Common myeloid progenitor, CD34-positive (primary cell): ENCODE measurements at regions not wholly inside any gene's neighbourhood (a gene's known extent, or its start where the extent isn't known, plus 50 kb on each side); places are given as distances from the start of the nearest gene placed in this dataset.

Experiments
- CTCF ChIA-PET: fragments of 350-600 bp; sonication (Branson Sonifier 250); formaldehyde crosslinking; loops from one replicate; lab custom pipeline; 2021; ENCODE audit warnings: antibody characterized with exemption; lab: Charles Lee
- POLR2A ChIA-PET: fragments of 350-600 bp; sonication (Branson Sonifier 250); formaldehyde crosslinking; loops from one replicate; lab custom pipeline; 2021; ENCODE audit warnings: antibody characterized with exemption; lab: Charles Lee
- DNase-seq, 3 donors: peaks; one replicate each; pipeline versions ENCODE4 v3.0.0 to v3.0.0-alpha.2; 2013
- H3K27ac ChIP-seq, 2 experiments: 1 replicate in 1 of 2; 2 replicates in 1 of 2; pipeline ENCODE4 v1.7.0; 2013; ENCODE audit warnings: inconsistent platforms in 2 of 2, low read length in 2 of 2, mild to moderate bottlenecking in 2 of 2, low read depth in 1 of 2, moderate library complexity in 1 of 2; ENCODE audit not compliant: severe bottlenecking in 2 of 2, insufficient read depth in 1 of 2, poor library complexity in 1 of 2
- H3K27me3 ChIP-seq, 5 experiments: replicated peaks in 2 of 5; 1 replicate in 3 of 5; 2 replicates in 2 of 5; pipeline versions ENCODE4 v1.6.1 to v1.7.0; 2013; ENCODE audit warnings: low read length in 4 of 5, mild to moderate bottlenecking in 2 of 5, moderate library complexity in 2 of 5, inconsistent platforms in 1 of 5; ENCODE audit not compliant: insufficient read depth in 5 of 5, control insufficient read depth in 4 of 5
- H3K36me3 ChIP-seq, 4 experiments: 1 replicate in 2 of 4; 2 replicates in 2 of 4; pipeline versions ENCODE4 v1.6.1 to v1.7.0; 2013; ENCODE audit warnings: low read length in 3 of 4, control low read depth in 1 of 4, mild to moderate bottlenecking in 1 of 4; ENCODE audit not compliant: control insufficient read depth in 4 of 4, insufficient read depth in 4 of 4
- H3K4me1 ChIP-seq, 4 experiments: 1 replicate in 3 of 4; 2 replicates in 1 of 4; pipeline versions ENCODE4 v1.6.1 to v1.7.1; 2013; ENCODE audit warnings: low read length in 3 of 4, mild to moderate bottlenecking in 3 of 4, control low read depth in 1 of 4, inconsistent platforms in 1 of 4, moderate library complexity in 1 of 4; ENCODE audit not compliant: control insufficient read depth in 4 of 4, insufficient read depth in 4 of 4; ENCODE audit errors: control extremely low read depth in 1 of 4
- H3K4me3 ChIP-seq, 7 experiments: 1 replicate in 4 of 7; 2 replicates in 3 of 7; pipeline versions ENCODE4 v1.5.1 to v1.7.0; 2013; ENCODE audit warnings: mild to moderate bottlenecking in 7 of 7, low read length in 6 of 7, moderate library complexity in 6 of 7, inconsistent platforms in 2 of 7, low read depth in 2 of 7, control low read depth in 1 of 7; ENCODE audit not compliant: insufficient read depth in 4 of 7, control insufficient read depth in 1 of 7; ENCODE audit errors: extremely low read depth in 1 of 7
- H3K9me3 ChIP-seq, 5 experiments: 1 replicate in 4 of 5; 2 replicates in 1 of 5; pipeline versions ENCODE4 v1.6.1 to v1.7.1; 2013; ENCODE audit warnings: low read length in 4 of 5, mild to moderate bottlenecking in 2 of 5, inconsistent platforms in 1 of 5, low read depth in 1 of 5, moderate library complexity in 1 of 5; ENCODE audit not compliant: control insufficient read depth in 4 of 5, insufficient read depth in 2 of 5; ENCODE audit errors: control extremely low read depth in 1 of 5
- WGBS: methylation state at CpG from one replicate; pipeline ENCODE4 v1.1.5; 2013; ENCODE audit not compliant: insufficient coverage; 5-methylcytosine and 5-hydroxymethylcytosine counted together

DNA sequence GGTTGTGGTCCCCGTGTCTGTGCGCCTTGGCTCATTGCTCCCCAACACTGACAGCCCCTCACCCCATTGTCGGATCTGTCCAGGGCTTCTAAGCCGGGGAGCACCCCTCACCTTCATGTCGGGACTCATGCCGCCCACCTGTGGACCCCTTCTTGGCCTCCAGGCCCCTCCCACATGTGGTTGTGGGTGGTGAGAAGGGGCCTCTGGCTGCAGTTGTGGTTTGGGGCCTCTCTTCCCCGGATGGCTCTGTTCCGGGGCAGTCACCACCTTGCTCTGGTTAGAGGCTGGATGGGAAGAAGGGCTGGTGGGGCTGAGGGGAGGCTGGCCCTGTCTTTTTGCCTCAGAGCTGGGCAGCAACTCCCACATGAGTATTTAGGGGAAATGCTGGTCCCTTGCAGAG lies 158.6 kb upstream of the C1orf174 start:
- Histone ChIP-seq H3K4me3 (no peak overlapping the region), H3K4me1 (peaks cover 0 to 6% (median 2%) of the 10 kb centered on the region in 4 experiments), H3K36me3 (no peaks in the 10 kb centered on the region), H3K27ac (no peak overlapping the region), H3K27me3 (no peaks in the 10 kb centered on the region), H3K9me3 (no peaks in the 10 kb centered on the region)
- DNase-seq, result no peak
- CTCF ChIA-PET, result no interaction called here
- POLR2A ChIA-PET, result no interaction called here
- no CpG with 5 or more reads among the region's 8 CpGs for WGBS

GRCh38 chr1:4059270-4059669 lies 159.2 kb upstream of the C1orf174 start:
- 87% methylated on average over 11 of the region's 16 CpGs for WGBS
- Histone ChIP-seq H3K4me3 (no peak overlapping the region), H3K27ac (no peak overlapping the region), H3K9me3 (no peaks in the 10 kb centered on the region), H3K27me3 (no peaks in the 10 kb centered on the region), H3K36me3 (no peaks in the 10 kb centered on the region), H3K4me1 (peaks cover 0 to 6% (median 2%) of the 10 kb centered on the region in 4 experiments)
- ChIA-PET CTCF (no interaction called here), POLR2A (no interaction called here)
- no peak for DNase-seq

DNA sequence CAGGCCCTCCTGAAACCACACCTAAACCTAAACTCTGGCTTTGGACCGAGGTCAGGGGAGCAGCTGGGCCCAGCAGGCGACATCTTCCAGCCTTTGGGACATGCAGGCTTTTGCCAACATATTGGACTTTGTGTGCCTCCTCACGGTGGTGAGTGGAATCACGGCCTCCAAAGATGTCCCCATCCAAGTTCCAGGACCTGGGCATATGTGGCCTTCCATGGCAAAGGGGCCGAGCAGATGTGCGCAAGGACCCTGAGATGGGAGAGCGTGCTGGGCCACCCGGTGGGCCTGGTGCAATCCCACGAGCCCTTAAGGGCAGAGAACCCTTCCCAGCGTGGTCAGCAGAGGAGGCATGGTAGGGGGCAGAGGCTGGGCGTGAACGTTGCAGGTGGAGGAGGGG lies 160.8 kb upstream of the C1orf174 start:
- CTCF ChIA-PET, result no interaction called here
- H3K4me3 ChIP-seq, result no peak overlapping the region
- no peak overlapping the region for H3K27ac ChIP-seq
- DNase-seq, result no peak
- WGBS, result 72% methylated on average over 12 of the region's 12 CpGs
- H3K27me3 ChIP-seq, result no peaks in the 10 kb centered on the region
- peaks cover 0 to 6% (median 2%) of the 10 kb centered on the region in 4 experiments for H3K4me1 ChIP-seq
- no peaks in the 10 kb centered on the region for H3K9me3 ChIP-seq
- no peaks in the 10 kb centered on the region for H3K36me3 ChIP-seq
- POLR2A ChIA-PET, result no interaction called here

DNA sequence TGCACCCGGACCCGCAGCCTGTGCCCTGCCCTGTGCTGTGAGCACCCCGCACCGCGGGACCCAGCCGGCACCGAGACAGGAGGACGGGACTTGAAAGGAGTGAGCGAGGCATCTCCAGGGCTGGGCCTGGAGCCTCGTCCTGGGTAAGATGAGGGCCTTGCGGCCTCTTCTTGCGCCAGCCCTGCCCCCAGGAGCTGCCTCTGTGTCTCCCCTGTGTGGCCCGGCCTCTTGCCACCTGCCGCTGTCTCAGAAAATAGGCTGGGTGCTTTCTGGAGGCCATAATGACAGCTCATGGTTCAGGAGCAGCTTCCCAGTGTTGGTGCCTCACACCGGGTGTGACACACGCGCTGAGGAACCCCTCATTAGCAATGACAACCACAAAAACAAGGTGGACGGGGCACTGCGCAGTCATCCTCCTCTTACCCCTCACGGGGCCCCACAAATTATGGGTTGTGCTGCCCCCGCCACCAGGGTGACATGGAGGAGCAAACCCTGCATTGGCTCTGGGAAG lies 161.5 kb upstream of the C1orf174 start:
- POLR2A ChIA-PET, result no interaction called here
- H3K9me3 ChIP-seq, result no peaks in the 10 kb centered on the region
- peaks cover 0 to 6% (median 2%) of the 10 kb centered on the region in 4 experiments for H3K4me1 ChIP-seq
- 85% methylated on average over 18 of the region's 21 CpGs for WGBS
- no peak overlapping the region for H3K4me3 ChIP-seq
- no peaks in the 10 kb centered on the region for H3K36me3 ChIP-seq
- no peak overlapping the region for H3K27ac ChIP-seq
- H3K27me3 ChIP-seq, result no peaks in the 10 kb centered on the region
- no peak for DNase-seq
- CTCF ChIA-PET, result no interaction called here

- H3K36me3 ChIP-seq, result no peaks in the 10 kb centered on the region
- 95% methylated on average over 9 of the region's 9 CpGs for WGBS
- no peak for DNase-seq
- ChIA-PET CTCF (no interaction called here), POLR2A (no interaction called here)
- H3K27me3 ChIP-seq, result no peaks in the 10 kb centered on the region
- no peak overlapping the region for H3K27ac ChIP-seq
- no peak overlapping the region for H3K4me3 ChIP-seq
- no peaks in the 10 kb centered on the region for H3K9me3 ChIP-seq
- H3K4me1 ChIP-seq, result peaks cover 0 to 6% (median 2%) of the 10 kb centered on the region in 4 experiments
These were observed 162.0 kb upstream of the C1orf174 start for GRCh38 chr1:4062041-4062440.

DNA sequence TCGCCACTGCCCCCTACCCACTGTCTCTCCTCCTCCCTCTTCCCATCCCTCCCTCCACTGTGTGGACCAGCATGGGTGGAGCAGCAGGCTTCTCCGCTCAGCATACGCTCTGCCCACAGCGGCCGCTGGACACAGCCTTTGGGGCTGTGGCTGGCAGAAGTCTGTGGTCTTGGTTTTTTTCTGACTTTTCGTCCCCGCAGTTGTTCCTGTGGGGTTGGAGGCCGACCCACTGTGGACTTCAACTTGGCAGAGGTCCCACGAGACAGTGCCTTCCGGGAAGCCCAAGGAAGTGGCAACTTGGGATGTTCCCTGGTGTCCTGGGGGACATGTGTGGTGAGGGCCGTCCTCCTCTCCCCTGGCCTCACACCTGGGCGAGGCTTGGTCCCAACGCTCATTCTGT lies 162.5 kb upstream of the C1orf174 start:
- Histone ChIP-seq H3K27ac (no peak overlapping the region), H3K4me3 (no peak overlapping the region), H3K36me3 (no peaks in the 10 kb centered on the region), H3K27me3 (no peaks in the 10 kb centered on the region), H3K9me3 (no peaks in the 10 kb centered on the region), H3K4me1 (peaks cover 0 to 6% (median 2%) of the 10 kb centered on the region in 4 experiments)
- CTCF ChIA-PET, result no interaction called here
- WGBS, result 79% methylated on average over 13 of the region's 13 CpGs
- POLR2A ChIA-PET, result no interaction called here
- no peak for DNase-seq

GRCh38 chr1:4062992-4063391 lies 162.9 kb upstream of the C1orf174 start:
- ChIA-PET CTCF (no interaction called here), POLR2A (no interaction called here)
- H3K36me3 ChIP-seq, result no peaks in the 10 kb centered on the region
- DNase-seq, result no peak
- no peak overlapping the region for H3K27ac ChIP-seq
- peaks cover 0 to 6% (median 2%) of the 10 kb centered on the region in 4 experiments for H3K4me1 ChIP-seq
- 82% methylated on average over 15 of the region's 15 CpGs for WGBS
- H3K27me3 ChIP-seq, result no peaks in the 10 kb centered on the region
- no peak overlapping the region for H3K4me3 ChIP-seq
- H3K9me3 ChIP-seq, result no peaks in the 10 kb centered on the region
